Vagina (tissue), 2 donors: ENCODE measurements at regions not wholly inside any gene's neighbourhood (a gene's known extent, or its start where the extent isn't known, plus 50 kb on each side); places are given as distances from the start of the nearest gene placed in this dataset.

Experiments
- POLR2A ChIP-seq, 2 donors: fragments of 450-650 bp; IDR thresholded peaks; one replicate each; pipeline ENCODE4 v1.6.1; 2017; ENCODE audit warnings: antibody characterized with exemption in 2 of 2, mild to moderate bottlenecking in 2 of 2, moderate library complexity in 2 of 2
- TF ChIP-seq, protein P1 (sequence below), 3 experiments: fragments of 450-650 bp in 2 of 3; fragments of 200-600 bp in 1 of 3; sonication (generic) in 1 of 3; IDR thresholded peaks; one replicate each; pipeline ENCODE4 v1.5.1; 2017 to 2019; ENCODE audit warnings: antibody characterized with exemption in 3 of 3, mild to moderate bottlenecking in 2 of 3, moderate library complexity in 2 of 3

DNA sequence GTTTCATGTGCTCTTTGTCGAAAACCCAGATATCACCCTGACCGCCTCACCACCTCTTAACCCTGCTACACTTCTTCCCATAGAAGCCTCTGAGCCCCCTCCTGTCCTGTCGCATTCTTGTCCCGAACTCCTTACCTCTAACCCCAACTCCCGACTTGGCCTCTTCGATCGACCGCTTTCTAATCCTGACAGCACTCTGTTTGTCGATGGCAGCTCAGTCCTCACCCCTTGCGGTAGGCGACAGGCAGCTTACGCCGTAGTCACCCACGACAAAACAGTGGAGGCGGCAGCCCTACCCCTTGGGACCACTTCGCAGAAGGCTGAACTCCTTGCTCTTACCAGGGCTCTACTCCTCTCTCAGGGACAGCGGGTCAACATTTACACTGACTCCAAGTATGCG lies 961.7 kb downstream of the RPA4 start:
- TF ChIP-seq, protein P1, sequence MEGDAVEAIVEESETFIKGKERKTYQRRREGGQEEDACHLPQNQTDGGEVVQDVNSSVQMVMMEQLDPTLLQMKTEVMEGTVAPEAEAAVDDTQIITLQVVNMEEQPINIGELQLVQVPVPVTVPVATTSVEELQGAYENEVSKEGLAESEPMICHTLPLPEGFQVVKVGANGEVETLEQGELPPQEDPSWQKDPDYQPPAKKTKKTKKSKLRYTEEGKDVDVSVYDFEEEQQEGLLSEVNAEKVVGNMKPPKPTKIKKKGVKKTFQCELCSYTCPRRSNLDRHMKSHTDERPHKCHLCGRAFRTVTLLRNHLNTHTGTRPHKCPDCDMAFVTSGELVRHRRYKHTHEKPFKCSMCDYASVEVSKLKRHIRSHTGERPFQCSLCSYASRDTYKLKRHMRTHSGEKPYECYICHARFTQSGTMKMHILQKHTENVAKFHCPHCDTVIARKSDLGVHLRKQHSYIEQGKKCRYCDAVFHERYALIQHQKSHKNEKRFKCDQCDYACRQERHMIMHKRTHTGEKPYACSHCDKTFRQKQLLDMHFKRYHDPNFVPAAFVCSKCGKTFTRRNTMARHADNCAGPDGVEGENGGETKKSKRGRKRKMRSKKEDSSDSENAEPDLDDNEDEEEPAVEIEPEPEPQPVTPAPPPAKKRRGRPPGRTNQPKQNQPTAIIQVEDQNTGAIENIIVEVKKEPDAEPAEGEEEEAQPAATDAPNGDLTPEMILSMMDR (IDR thresholded peaks at IDR 0.05) = no peak
- no peak for TF ChIP-seq POLR2A (IDR thresholded peaks at IDR 0.05)
